NCI-H526 treated with DMSO at 0.1 percent for 48 hours (cell line): ENCODE measurements at regions not wholly inside any gene's neighbourhood (a gene's known extent, or its start where the extent isn't known, plus 50 kb on each side); places are given as distances from the start of the nearest gene placed in this dataset.
"Not testable (repeated sequence)": the region's sequence is repeated elsewhere in the genome, so short reads cannot be mapped to it uniquely, and the experiment has no call there.

Experiments
- DNase-seq: peaks from one replicate; lab custom pipeline; 2025; lab: John Stamatoyannopoulos, UW

- no peak for DNase-seq
Observed at GRCh38 chr2:8310557-8311455, 371.1 kb upstream of the ID2 start.

- no peak for DNase-seq
Observed at GRCh38 chr2:8312221-8312620, 369.6 kb upstream of the ID2 start.

- no peak for DNase-seq
Observed at GRCh38 chr2:8312861-8313830, 368.7 kb upstream of the ID2 start.

GRCh38 chr2:8314063-8314462, 367.8 kb upstream of the ID2 start:
- DNase-seq: no peak

GRCh38 chr2:8315531-8316165, 366.2 kb upstream of the ID2 start:
- DNase-seq: no peak

GRCh38 chr2:8316356-8316755, 365.5 kb upstream of the ID2 start:
- no peak for DNase-seq

- DNase-seq: no peak
Observed at GRCh38 chr2:8317418-8317817, 364.4 kb upstream of the ID2 start.

GRCh38 chr2:8319219-8319618, 362.6 kb upstream of the ID2 start:
- no peak for DNase-seq

GRCh38 chr2:8320311-8321066, 361.4 kb upstream of the ID2 start:
- no peak for DNase-seq

- DNase-seq: no peak
Observed at GRCh38 chr2:8322634-8323033, 359.2 kb upstream of the ID2 start.

GRCh38 chr2:8324164-8324856, 357.5 kb upstream of the ID2 start:
- peak; percentile 57 for DNase-seq

GRCh38 chr2:8324901-8325300, 357.0 kb upstream of the ID2 start:
- no peak for DNase-seq

- DNase-seq: no peak
Observed at GRCh38 chr2:8327371-8328100, 354.3 kb upstream of the ID2 start.

GRCh38 chr2:8328217-8328616, 353.6 kb upstream of the ID2 start:
- no peak for DNase-seq

GRCh38 chr2:8329660-8330622, 351.9 kb upstream of the ID2 start:
- DNase-seq: no peak

GRCh38 chr2:8331068-8331467, 350.8 kb upstream of the ID2 start:
- DNase-seq: no peak

- no peak for DNase-seq
Observed at GRCh38 chr2:8332646-8333045, 349.2 kb upstream of the ID2 start.

GRCh38 chr2:8333177-8333831, 348.6 kb upstream of the ID2 start:
- DNase-seq: no peak

GRCh38 chr2:8333832-8334187, 348.0 kb upstream of the ID2 start:
- DNase-seq: not testable (repeated sequence)
